MCF 10A (cell line): ENCODE measurements at regions not wholly inside any gene's neighbourhood (a gene's known extent, or its start where the extent isn't known, plus 50 kb on each side); places are given as distances from the start of the nearest gene placed in this dataset.

Source experiments
- BruUV-seq: library from RNA; stranded (reverse); fragments of 400-500 nt; replicated peaks from 2 replicates; lab custom pipeline; 2021; lab: Mats Ljungman, UMichigan
- CTCF ChIA-PET: fragments of 300-600 bp; sonication (Branson Sonifier 250); formaldehyde crosslinking; extraction: SDS; loops from one replicate; lab custom pipeline; 2021; ENCODE audit warnings: antibody characterized with exemption, inconsistent platforms; lab: Yijun Ruan, JAX
- POLR2A ChIA-PET: fragments of 300-600, 350-650 bp; sonication (Branson Sonifier 250); formaldehyde crosslinking; extraction: SDS; loops from one replicate; lab custom pipeline; 2020; ENCODE audit warnings: antibody characterized with exemption, inconsistent platforms; lab: Yijun Ruan, JAX
- DNase-seq: peaks from one replicate; pipeline ENCODE4 v3.0.0-alpha.2; 2018; ENCODE audit not compliant: unreplicated experiment
- H3K27ac Mint-ChIP-seq: one replicate; pipeline ENCODE4 v1.8.0; 2022; ENCODE audit warnings: mild to moderate bottlenecking, low read depth, mixed read lengths; ENCODE audit not compliant: unreplicated experiment
- H3K27me3 Mint-ChIP-seq: one replicate; pipeline ENCODE4 v1.8.0; 2022; ENCODE audit warnings: mixed read lengths; ENCODE audit not compliant: insufficient read depth, unreplicated experiment
- H3K36me3 Mint-ChIP-seq: one replicate; pipeline ENCODE4 v1.8.0; 2022; ENCODE audit warnings: mild to moderate bottlenecking, moderate library complexity, mixed read lengths; ENCODE audit not compliant: insufficient read depth, unreplicated experiment
- H3K4me1 Mint-ChIP-seq: one replicate; pipeline ENCODE4 v1.8.0; 2022; ENCODE audit warnings: mixed read lengths; ENCODE audit not compliant: insufficient read depth, unreplicated experiment
- H3K4me3 Mint-ChIP-seq: one replicate; pipeline ENCODE4 v1.8.0; 2022; ENCODE audit warnings: mild to moderate bottlenecking, moderate library complexity, mixed read lengths; ENCODE audit not compliant: unreplicated experiment
- H3K9me3 Mint-ChIP-seq: one replicate; pipeline ENCODE4 v1.8.0; 2022; ENCODE audit warnings: mixed read lengths; ENCODE audit not compliant: unreplicated experiment
- intact Hi-C: fragments of 100-400 bp; cut with micrococcal nuclease; formaldehyde crosslinking; loops from 2 replicates; pipeline ENCODE4 v1.14.1; 2022
- TF ChIP-seq, protein P1 (sequence below): fragments of 200-600 bp; IDR thresholded peaks from one replicate; pipeline ENCODE4 v1.8.0; 2022; ENCODE audit warnings: antibody characterized with exemption, mild to moderate bottlenecking; ENCODE audit not compliant: unreplicated experiment

DNA sequence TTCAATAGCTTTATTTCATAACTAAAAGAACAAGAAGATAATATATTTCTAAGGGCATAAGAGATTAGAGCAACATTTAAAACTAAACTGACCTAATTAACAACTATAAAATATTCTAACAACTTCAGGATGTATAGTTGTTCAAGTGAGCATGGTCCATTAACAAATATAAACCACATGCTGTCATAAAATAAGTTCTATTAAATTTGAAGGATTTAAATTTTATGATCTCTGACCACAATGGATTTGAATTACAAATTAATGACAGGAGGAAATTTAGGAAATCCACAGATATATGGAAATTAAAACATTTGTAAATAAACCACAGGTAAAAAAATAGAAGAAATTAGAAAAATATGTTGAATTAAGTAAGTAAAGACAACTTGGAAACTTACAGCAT is 196.5 kb upstream of the PCDH20 start:
- TF ChIP-seq, protein P1, sequence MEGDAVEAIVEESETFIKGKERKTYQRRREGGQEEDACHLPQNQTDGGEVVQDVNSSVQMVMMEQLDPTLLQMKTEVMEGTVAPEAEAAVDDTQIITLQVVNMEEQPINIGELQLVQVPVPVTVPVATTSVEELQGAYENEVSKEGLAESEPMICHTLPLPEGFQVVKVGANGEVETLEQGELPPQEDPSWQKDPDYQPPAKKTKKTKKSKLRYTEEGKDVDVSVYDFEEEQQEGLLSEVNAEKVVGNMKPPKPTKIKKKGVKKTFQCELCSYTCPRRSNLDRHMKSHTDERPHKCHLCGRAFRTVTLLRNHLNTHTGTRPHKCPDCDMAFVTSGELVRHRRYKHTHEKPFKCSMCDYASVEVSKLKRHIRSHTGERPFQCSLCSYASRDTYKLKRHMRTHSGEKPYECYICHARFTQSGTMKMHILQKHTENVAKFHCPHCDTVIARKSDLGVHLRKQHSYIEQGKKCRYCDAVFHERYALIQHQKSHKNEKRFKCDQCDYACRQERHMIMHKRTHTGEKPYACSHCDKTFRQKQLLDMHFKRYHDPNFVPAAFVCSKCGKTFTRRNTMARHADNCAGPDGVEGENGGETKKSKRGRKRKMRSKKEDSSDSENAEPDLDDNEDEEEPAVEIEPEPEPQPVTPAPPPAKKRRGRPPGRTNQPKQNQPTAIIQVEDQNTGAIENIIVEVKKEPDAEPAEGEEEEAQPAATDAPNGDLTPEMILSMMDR: no peak
- no peak for DNase-seq
- Mint-ChIP-seq H3K27me3 (peaks cover 13% of the 10 kb centered on the region), H3K4me1 (no peaks in the 10 kb centered on the region), H3K4me3 (no peak overlapping the region), H3K27ac (no peak overlapping the region), H3K9me3 (peaks cover 20% of the 10 kb centered on the region), H3K36me3 (no peaks in the 10 kb centered on the region)
- ChIA-PET POLR2A (interaction anchor here (0.7 kb wide), 1 partner anchor 209 kb away, joined by 3 read pairs; no protein-coding TSS in a partner anchor), CTCF (interaction anchor here (1.1 kb wide), 1 partner anchor 72 kb away, joined by 3 read pairs; no protein-coding TSS in a partner anchor)
- intact Hi-C loops: no loop called here
- BruUV-seq: no TSS peak

DNA sequence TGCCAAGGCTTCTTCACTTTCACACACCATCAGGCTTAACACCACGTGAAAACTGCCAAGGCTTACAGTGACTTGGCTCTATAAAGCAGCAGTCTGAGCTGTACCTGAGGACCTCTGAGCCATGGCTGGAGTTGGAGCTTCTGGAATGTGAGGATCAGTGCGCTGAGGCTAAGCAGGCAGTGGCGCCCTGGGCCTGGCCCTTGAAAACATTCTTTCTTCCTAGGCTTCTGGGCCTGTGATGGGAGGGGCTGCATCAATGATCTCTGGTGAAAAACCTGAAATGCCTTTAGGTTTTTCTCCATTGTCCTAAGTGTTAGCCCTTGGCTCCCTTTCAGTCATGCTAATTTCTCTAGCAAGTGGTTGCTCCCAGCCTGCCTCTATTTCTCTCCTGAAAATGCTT is 192.5 kb upstream of the PCDH20 start:
- ChIA-PET POLR2A (no interaction called here), CTCF (interaction anchor here (0.6 kb wide), 1 partner anchor 120 kb away, joined by 3 read pairs; no protein-coding TSS in a partner anchor)
- Mint-ChIP-seq H3K36me3 (no peaks in the 10 kb centered on the region), H3K4me3 (no peak overlapping the region), H3K27ac (no peak overlapping the region), H3K4me1 (no peaks in the 10 kb centered on the region), H3K9me3 (peaks cover 20% of the 10 kb centered on the region), H3K27me3 (no peaks in the 10 kb centered on the region)
- BruUV-seq: no TSS peak
- DNase-seq: no peak
- TF ChIP-seq, protein P1: no peak
- intact Hi-C loops: no loop called here

DNA sequence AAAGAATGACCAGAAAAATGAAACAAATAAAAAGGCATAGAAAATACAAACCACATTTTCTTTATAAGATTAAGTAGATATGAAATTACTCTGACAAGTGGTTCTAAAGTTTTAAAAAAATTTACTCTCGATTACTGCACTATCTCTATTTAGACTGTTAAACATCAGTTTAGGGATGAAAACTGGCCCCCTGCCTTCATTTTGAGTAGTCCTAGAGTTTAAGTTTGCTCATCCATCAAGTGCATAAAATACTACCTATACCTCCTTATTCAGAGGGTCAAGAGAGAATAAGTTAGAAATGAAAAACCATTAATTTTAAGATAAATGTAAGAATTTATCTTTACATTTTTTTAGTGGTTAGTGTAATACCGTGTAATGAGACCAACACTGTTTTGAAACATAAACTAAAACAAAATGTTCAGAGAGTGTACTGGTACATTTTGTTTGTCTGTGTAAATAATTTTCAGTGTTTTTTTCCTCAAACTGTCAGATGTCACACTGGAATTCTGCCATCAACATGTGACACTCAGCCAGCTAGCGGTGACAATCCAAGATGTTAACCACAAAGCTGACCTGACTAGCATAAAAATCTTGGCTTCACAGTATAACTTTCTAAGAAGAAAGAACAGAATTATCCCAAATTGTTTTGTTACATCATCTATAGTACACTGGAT is 184.8 kb upstream of the PCDH20 start:
- H3K9me3 Mint-ChIP-seq: peaks cover 9% of the 10 kb centered on the region
- intact Hi-C loops: no loop called here
- TF ChIP-seq, protein P1: no peak
- ChIA-PET POLR2A (no interaction called here), CTCF (no interaction called here)
- no peaks in the 10 kb centered on the region for H3K4me1 Mint-ChIP-seq
- no peak overlapping the region for H3K4me3 Mint-ChIP-seq
- peaks cover 17% of the 10 kb centered on the region for H3K27me3 Mint-ChIP-seq
- H3K27ac Mint-ChIP-seq: no peak overlapping the region
- DNase-seq: no peak
- BruUV-seq: no TSS peak
- H3K36me3 Mint-ChIP-seq: no peaks in the 10 kb centered on the region

DNA sequence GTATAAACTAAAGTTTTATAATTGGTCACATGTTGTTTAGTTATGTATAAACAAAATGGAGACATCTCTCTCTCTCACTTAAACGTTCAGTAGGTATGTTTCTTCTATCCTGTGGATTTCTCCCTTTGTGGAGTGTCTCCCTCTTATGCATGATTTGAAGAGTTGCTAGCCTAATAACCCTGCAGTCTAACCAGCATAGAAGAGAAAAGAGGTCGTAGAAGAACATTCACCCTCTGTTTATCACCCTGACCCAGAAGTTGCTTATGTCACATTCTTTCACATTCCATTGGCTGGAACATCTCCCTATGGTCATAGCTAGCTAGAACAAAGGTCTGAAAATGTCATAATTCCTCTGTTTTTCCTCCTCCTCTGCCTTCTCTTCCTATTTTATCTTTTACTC is 176.8 kb upstream of the PCDH20 start:
- Mint-ChIP-seq H3K4me3 (no peak overlapping the region), H3K9me3 (no peaks in the 10 kb centered on the region), H3K4me1 (no peaks in the 10 kb centered on the region), H3K27ac (no peak overlapping the region), H3K36me3 (no peaks in the 10 kb centered on the region), H3K27me3 (peaks cover 5% of the 10 kb centered on the region)
- ChIA-PET CTCF (no interaction called here), POLR2A (no interaction called here)
- no peak for DNase-seq
- BruUV-seq: no TSS peak
- TF ChIP-seq, protein P1: no peak
- intact Hi-C loops: no loop called here
